HG02970 (cell line): ENCODE measurements at regions not wholly inside any gene's neighbourhood (a gene's known extent, or its start where the extent isn't known, plus 50 kb on each side); places are given as distances from the start of the nearest gene placed in this dataset.

Source experiments
- ATAC-seq: cut with Tn5 transposase; IDR thresholded peaks from one replicate; pipeline ENCODE4 v1.9.1; 2021; ENCODE audit warnings: mild to moderate bottlenecking, moderate library complexity, moderate number of reproducible peaks; ENCODE audit not compliant: unreplicated experiment, low FRiP score

- no peak for ATAC-seq
These were observed 308.5 kb downstream of the ENC1 start for GRCh38 chr5:74332006-74332405.

GRCh38 chr5:74328221-74328630, 312.3 kb downstream of the ENC1 start:
- no peak for ATAC-seq

GRCh38 chr5:74327339-74327685, 313.2 kb downstream of the ENC1 start:
- no peak for ATAC-seq

GRCh38 chr5:74326571-74327338, 313.8 kb downstream of the ENC1 start:
- no peak for ATAC-seq

GRCh38 chr5:74325866-74326265, 314.7 kb downstream of the ENC1 start:
- ATAC-seq: no peak

DNA sequence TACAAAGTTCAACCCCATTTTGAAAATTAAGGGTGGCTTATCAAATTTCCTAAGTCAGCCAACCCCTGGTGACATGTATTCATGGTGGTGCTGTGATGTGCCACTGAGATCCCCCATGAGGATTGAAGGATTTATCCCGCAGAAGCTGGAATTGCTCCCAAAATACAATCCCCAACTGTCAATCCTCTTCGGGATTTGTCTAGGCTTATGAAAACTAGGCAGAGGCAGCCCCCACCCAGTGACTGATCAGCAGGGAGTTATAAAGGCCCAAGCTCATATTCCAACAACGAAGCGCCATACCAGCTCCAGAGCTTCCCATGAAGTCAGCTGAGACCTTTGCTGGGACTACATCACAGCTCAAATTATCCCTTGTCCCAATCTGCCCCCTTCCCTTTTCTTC, 316.0 kb downstream of the ENC1 start:
- ATAC-seq: no peak

GRCh38 chr5:74322944-74323343, 317.6 kb downstream of the ENC1 start:
- no peak for ATAC-seq

- ATAC-seq: no peak
These were observed 318.3 kb downstream of the ENC1 start for GRCh38 chr5:74322191-74322590.

DNA sequence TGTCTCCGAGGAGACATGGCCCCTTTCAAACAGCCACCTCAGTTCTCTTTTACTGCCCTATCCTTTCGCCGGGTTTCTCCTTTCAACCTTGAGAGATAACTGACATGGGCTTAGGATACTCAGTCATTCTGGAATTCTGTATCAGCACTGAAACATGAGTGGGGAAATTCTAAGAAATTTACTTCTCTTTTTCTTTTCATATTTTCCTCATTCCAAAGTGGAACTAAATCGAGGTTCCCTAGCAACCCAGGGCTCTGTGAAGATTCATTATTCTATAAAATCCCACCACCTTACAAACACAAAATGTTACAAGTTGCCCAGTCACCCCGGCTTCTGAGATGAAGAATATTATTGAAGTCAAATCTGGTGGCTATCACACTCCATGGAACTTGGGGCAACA, 319.2 kb downstream of the ENC1 start:
- no peak for ATAC-seq

GRCh38 chr5:74320526-74320925, 320.0 kb downstream of the ENC1 start:
- ATAC-seq: no peak

GRCh38 chr5:74319076-74319475, 321.5 kb downstream of the ENC1 start:
- no peak for ATAC-seq

GRCh38 chr5:74316064-74316603, 324.4 kb downstream of the ENC1 start:
- ATAC-seq: no peak

- ATAC-seq: no peak
These were observed 325.6 kb downstream of the ENC1 start for GRCh38 chr5:74314906-74315305.

DNA sequence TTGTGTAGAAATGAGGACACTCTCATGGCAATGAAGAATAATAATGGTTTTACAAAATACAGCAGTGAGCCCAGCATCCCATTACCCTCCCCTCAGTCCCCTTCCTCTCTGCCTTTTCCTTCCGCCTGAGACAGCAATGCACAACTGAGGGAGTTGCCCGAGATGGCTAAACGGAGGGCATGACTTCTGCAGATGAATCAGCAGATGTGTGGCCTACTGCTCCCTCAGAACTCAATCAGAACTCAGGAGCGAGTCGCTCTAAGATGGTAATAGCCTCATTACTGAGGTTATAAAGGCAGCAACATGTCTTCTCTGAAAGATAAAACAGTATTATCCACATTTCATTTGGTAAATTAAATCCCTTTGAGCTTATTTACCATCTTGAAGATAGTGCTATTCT, 326.6 kb downstream of the ENC1 start:
- ATAC-seq: no peak

- no peak for ATAC-seq
These were observed 327.8 kb downstream of the ENC1 start for GRCh38 chr5:74312746-74313145.

- no peak for ATAC-seq
These were observed 328.6 kb downstream of the ENC1 start for GRCh38 chr5:74311961-74312360.

- no peak for ATAC-seq
These were observed 329.3 kb downstream of the ENC1 start for GRCh38 chr5:74310997-74311930.

DNA sequence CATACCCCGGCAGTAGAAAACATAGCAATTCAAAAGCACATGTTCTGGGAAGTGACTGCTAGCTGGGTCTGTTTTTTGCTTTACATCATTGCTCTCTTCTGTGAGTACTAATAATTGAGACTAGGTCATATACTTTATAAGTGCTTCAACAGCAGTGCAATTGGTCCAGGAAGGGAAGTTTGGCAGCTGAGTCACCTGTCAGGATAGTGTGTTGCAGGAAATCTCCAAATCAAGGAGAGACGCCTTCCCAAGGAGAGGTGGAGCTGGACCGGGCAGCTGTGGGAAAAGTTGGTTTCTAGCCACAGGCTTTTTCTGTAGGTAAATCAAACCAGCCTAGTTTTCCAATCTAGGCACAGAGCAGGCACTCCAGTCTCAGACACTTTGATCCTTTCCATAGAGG, 330.1 kb downstream of the ENC1 start:
- ATAC-seq: no peak

- no peak for ATAC-seq
These were observed 331.5 kb downstream of the ENC1 start for GRCh38 chr5:74309050-74309449.

DNA sequence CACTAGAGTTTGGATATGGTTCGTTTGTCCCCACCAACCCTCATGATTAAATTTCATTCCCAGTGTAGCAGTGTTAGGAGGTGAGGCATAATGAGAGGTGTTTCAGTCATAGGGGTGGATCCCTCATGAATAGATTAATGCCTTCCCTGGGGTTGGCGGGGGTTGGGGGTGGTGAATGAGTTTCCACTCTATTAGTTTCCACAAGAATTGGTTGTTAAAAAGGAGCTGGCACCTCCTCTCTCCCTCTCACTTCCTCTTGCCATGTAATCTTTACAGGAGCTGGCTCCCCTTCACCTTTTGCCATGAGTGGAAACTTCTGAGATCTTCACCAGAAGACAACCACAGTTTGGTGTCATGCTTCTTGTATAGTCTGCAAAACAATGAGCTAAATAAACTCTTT, 333.7 kb downstream of the ENC1 start:
- no peak for ATAC-seq

DNA sequence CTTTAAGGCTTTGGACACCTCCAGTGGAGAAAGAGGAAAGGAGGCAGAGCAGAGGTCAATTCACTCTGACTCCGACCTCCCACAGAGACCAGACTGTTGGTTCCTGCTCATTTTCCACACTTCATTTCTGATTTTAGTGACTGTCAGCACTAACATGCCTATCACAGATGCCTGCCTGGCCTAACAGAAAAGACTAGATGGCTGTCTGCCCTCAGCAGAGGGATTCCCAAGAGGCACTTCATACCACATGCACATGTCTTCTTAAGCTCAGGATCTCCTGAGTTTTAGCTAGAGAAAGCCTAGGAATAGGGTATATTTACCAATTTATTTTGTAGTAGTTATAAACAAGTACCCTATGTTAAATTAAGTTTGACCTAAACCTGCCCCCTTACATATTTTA, 336.0 kb downstream of the ENC1 start:
- ATAC-seq: no peak
